ENCODE measurements at regions not wholly inside any gene's neighbourhood (a gene's known extent, or its start where the extent isn't known, plus 50 kb on each side); places are given as distances from the start of the nearest gene placed in this dataset.

DNA sequence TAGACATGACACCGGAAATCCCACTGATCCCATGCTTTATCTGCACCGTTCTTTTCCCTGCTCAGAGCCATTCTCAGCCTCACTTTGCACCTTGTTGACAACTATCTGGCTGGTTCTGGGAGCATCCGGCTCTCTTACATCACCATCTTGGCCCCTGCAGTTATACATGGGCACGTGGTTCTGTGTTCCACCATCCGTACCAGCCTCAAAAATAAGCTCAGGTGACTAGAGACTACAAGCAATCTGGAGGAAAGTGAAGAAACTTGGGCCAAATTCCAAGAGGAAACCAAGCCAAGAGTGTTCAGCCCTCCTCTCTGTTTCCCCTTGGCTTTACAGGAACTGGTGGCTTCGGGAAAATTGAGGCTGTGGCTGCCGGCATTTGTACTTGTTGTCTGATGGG lies 244.6 kb upstream of the ACVR2A start:
- TF ChIP-seq, protein P1, sequence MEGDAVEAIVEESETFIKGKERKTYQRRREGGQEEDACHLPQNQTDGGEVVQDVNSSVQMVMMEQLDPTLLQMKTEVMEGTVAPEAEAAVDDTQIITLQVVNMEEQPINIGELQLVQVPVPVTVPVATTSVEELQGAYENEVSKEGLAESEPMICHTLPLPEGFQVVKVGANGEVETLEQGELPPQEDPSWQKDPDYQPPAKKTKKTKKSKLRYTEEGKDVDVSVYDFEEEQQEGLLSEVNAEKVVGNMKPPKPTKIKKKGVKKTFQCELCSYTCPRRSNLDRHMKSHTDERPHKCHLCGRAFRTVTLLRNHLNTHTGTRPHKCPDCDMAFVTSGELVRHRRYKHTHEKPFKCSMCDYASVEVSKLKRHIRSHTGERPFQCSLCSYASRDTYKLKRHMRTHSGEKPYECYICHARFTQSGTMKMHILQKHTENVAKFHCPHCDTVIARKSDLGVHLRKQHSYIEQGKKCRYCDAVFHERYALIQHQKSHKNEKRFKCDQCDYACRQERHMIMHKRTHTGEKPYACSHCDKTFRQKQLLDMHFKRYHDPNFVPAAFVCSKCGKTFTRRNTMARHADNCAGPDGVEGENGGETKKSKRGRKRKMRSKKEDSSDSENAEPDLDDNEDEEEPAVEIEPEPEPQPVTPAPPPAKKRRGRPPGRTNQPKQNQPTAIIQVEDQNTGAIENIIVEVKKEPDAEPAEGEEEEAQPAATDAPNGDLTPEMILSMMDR (conservative IDR thresholded peaks at IDR 0.05; ENCODE audit: low read depth, low read length) = no peak
- TF ChIP-seq EZH2 (IDR thresholded peaks at IDR 0.05; ENCODE audit: borderline replicate concordance, low read depth, low read length, poor library complexity, severe bottlenecking) = no peak
